Mucosa of descending colon (tissue), 3 donors: ENCODE measurements at regions not wholly inside any gene's neighbourhood (a gene's known extent, or its start where the extent isn't known, plus 50 kb on each side); places are given as distances from the start of the nearest gene placed in this dataset.

Experiments
- ATAC-seq: fragments of 200-7000 bp; cut with Tn5 transposase; one replicate; pipeline ENCODE4 v1.9.1; 2020; ENCODE audit warnings: mild to moderate bottlenecking, moderate library complexity
- DNase-seq, 3 donors: peaks; one replicate each; pipeline ENCODE4 v3.0.0-alpha.2; 2020
- H3K36me3 ChIP-seq: fragments of 200-600 bp; one replicate; pipeline ENCODE4 v1.8.0; 2021; ENCODE audit warnings: low read depth, mild to moderate bottlenecking
- H3K4me1 ChIP-seq: fragments of 200-600 bp; one replicate; pipeline ENCODE4 v1.8.0; 2021; ENCODE audit warnings: low read depth, mild to moderate bottlenecking
- H3K4me3 ChIP-seq: fragments of 200-600 bp; one replicate; pipeline ENCODE4 v1.8.0; 2021; ENCODE audit warnings: mild to moderate bottlenecking
- H3K9me3 ChIP-seq: fragments of 200-600 bp; one replicate; pipeline ENCODE4 v1.8.0; 2021; ENCODE audit warnings: mild to moderate bottlenecking
- CTCF ChIP-seq: fragments of 200-600 bp; IDR thresholded peaks from one replicate; pipeline ENCODE4 v1.8.0; 2022; ENCODE audit warnings: antibody characterized with exemption, mild to moderate bottlenecking
- intact Hi-C, 2 donors: fragments of 100-400 bp; cut with DNase I in 1 of 2; cut with micrococcal nuclease in 1 of 2; formaldehyde crosslinking; loops; one replicate each; pipeline versions ENCODE4 v1.11.0 to v1.11.1; 2022; cut with DNase I, micrococcal nuclease
- donor health status: DM: no; HTN: no; CAD: no; lungs with moderate emphysema.
- donor health status: DM: no; HTN: no; CAD: no.
- donor health status: DM: no; HTN: yes; CAD: no.

- Histone ChIP-seq H3K9me3 (peaks cover 15% of the 10 kb centered on the region), H3K36me3 (no peaks in the 10 kb centered on the region), H3K4me3 (no peak overlapping the region), H3K4me1 (no peaks in the 10 kb centered on the region)
- no peak for TF ChIP-seq CTCF
- no peak for DNase-seq
- ATAC-seq: no peak
- intact Hi-C loops: no loop called here
These were observed 211.1 kb upstream of the ZNF804B start for GRCh38 chr7:88548399-88548798.

- no peak for ATAC-seq
- peak in 1 of 3 donors; percentile 35 for DNase-seq
- Histone ChIP-seq H3K36me3 (no peaks in the 10 kb centered on the region), H3K4me3 (no peak overlapping the region), H3K4me1 (no peaks in the 10 kb centered on the region), H3K9me3 (peaks cover 15% of the 10 kb centered on the region)
- intact Hi-C loops: no loop called here
- TF ChIP-seq CTCF: no peak
These were observed 212.7 kb upstream of the ZNF804B start for GRCh38 chr7:88546808-88547207.

GRCh38 chr7:88545663-88546062 is 213.8 kb upstream of the ZNF804B start:
- ATAC-seq (no peak), DNase-seq (no peak)
- H3K4me3 ChIP-seq: no peak overlapping the region
- H3K36me3 ChIP-seq: no peaks in the 10 kb centered on the region
- H3K4me1 ChIP-seq: no peaks in the 10 kb centered on the region
- peaks cover 15% of the 10 kb centered on the region for H3K9me3 ChIP-seq
- TF ChIP-seq CTCF: no peak
- intact Hi-C loops: no loop called here

GRCh38 chr7:88540012-88540411 is 219.5 kb upstream of the ZNF804B start:
- no peak overlapping the region for H3K4me3 ChIP-seq
- no peaks in the 10 kb centered on the region for H3K9me3 ChIP-seq
- H3K36me3 ChIP-seq: no peaks in the 10 kb centered on the region
- TF ChIP-seq CTCF: no peak
- H3K4me1 ChIP-seq: no peaks in the 10 kb centered on the region
- DNase-seq: no peak
- ATAC-seq: no peak
- intact Hi-C loops: no loop called here

- Histone ChIP-seq H3K9me3 (no peaks in the 10 kb centered on the region), H3K4me3 (no peak overlapping the region), H3K36me3 (no peaks in the 10 kb centered on the region), H3K4me1 (no peaks in the 10 kb centered on the region)
- intact Hi-C loops: no loop called here
- ATAC-seq (no peak), DNase-seq (no peak)
- no peak for TF ChIP-seq CTCF
These were observed 220.0 kb upstream of the ZNF804B start for GRCh38 chr7:88539518-88539917.

GRCh38 chr7:88523645-88524044 is 217.0 kb upstream of the STEAP4 start:
- DNase-seq: no peak
- no peak for ATAC-seq
- no peak for TF ChIP-seq CTCF
- Histone ChIP-seq H3K36me3 (no peaks in the 10 kb centered on the region), H3K4me3 (no peak overlapping the region), H3K4me1 (no peaks in the 10 kb centered on the region), H3K9me3 (no peaks in the 10 kb centered on the region)
- intact Hi-C loops: no loop called here
